Stimulated activated CD4-positive, alpha-beta T cell treated with anti-CD3 and anti-CD28 coated beads, TNF-alpha, amount 100 ng/mL, for 4 hours (primary cell): ENCODE measurements at regions not wholly inside any gene's neighbourhood (a gene's known extent, or its start where the extent isn't known, plus 50 kb on each side); places are given as distances from the start of the nearest gene placed in this dataset.

Source experiments
- DNase-seq, 3 experiments: peaks; one replicate each; pipeline ENCODE4 v3.0.0-alpha.2; 2020; ENCODE audit warnings: low read depth in 3 of 3

DNA sequence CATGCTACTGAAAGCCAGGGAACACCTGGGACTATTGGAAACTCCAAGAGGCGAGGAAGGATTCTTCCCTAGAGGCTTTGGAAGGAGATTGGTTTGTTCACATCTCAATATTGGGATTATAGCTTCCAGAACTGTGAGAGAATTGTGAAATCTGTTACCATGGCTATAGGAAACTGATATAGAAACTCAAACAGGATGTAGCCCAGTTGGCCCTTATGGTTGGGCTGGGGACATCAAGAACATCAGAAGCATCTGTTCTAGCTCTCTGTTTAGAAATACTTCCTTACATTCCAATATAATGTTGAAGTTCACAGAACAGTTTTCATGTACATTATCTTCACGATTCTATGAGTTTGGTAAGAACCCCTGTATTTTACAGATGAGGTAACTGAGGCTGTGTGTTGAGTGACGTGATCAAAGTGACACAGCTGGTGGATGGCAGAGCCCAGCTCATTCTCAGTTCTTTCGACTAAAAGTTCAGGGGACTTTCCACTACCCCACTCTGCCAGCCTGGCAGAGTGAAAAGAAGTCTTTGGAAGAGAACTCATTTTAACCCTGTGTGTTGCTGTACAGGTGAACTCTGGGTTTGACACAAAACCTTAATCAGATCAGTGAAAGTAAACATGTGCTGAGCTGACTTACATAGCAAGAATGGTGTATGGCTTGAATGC is 183.0 kb downstream of the GBA3 start:
- DNase-seq, result no peak

DNA sequence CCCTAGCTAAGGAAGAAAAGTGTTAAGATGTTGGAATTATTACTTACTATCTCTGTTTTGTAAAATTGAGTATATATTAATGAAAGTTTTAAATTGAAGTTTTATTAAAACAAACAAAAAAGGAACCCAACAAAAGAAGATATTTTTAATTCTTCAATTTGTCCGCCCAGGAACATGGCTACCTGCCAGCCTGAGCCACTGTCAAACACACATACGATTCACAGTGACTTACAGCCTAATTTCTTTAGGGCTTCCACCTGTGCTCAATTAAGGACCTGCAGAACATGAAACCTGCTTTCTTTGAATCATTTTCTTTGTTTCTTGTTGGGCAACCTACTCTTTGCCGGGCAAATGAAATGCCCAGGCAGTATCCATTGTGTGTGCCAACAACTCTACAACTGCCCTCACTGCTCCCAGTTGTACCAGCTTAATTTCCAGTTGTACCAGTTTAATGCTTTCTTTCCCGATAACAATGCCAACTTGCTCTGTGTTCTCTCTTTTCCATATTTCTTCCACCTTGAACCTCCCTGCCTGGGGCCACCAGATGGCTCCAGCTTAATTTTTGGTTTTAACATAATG is 181.7 kb downstream of the GBA3 start:
- DNase-seq, result no peak

DNA sequence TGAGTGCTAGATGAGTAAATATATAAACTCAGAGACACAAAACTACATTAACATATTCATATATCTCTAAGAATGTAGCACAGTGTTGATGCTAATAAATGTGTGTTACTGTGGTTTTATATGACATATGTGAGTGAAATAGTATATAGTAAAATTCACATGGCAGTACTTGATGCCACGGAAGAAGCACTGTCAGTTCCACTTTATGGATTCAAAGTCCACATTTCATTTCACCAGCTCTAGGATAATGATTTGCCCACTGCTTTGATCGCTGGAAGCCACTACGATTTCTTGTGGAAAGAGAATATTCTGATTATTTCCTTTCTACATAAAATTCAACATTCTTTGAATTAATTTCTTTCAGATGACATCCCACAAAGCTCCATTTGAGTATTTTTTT is 181.2 kb downstream of the GBA3 start:
- DNase-seq, result no peak

DNA sequence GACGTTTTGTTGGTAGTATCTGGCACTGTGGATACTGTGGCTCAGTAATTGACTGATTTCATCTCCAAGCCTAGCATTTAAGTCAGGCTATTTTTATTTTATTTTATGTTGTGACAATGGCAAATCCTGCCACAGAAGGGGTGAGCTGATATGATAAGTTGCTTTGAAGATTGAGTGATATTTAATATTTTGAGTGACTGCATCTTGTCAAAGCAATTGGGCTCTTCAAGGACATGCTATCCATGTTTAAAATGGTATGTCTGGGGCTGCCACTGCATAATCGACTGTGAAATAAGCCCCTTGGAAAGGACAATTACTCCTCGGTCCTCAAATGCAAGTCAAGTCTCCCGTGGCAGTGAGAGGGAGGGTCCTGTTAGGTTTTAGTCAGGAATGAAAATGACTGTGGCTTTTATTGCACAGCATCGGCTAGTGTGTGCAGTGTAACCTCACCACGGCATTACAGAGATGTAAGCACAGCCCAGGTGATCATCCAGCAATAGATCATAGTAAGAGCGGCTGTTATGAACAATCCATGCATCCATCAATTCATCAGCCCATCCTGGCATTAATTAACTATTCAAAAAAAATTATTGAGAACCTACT is 178.2 kb downstream of the GBA3 start:
- DNase-seq, result no peak

DNA sequence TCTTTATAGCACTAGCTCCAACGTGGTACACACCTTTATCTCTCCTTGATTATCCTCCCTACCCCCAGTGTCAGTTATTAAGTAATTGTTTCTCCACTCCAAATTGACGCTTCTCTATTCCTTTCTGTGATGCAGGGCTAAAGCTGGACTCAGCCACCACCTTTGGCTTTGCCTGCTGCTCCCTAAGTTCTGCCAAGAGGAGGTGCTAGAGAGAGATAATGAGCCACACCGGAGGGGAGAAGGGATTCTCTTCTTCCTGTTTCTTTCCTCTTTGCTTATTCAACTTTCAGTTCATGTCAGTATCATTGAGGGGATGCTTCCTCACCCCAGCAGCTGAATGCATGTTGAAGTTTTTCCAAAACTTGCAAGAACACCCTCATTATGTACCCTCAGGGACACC is 176.5 kb downstream of the GBA3 start:
- no peak for DNase-seq
